Chondrocyte (in vitro differentiated cells): ENCODE measurements at regions not wholly inside any gene's neighbourhood (a gene's known extent, or its start where the extent isn't known, plus 50 kb on each side); places are given as distances from the start of the nearest gene placed in this dataset.
"Not testable (repeated sequence)": the region's sequence is repeated elsewhere in the genome, so short reads cannot be mapped to it uniquely, and the experiment has no call there.

ENCODE experiments used
- DNase-seq: peaks from one replicate; pipeline ENCODE4 v3.0.0; 2021; ENCODE audit warnings: mixed read lengths, low spot score
- H3K27ac Mint-ChIP-seq: one replicate; pipeline ENCODE4 v1.8.0; 2021; ENCODE audit warnings: mild to moderate bottlenecking, moderate library complexity, mixed read lengths; ENCODE audit not compliant: unreplicated experiment
- H3K27me3 Mint-ChIP-seq: 2 replicates; pipeline ENCODE4 v1.8.0; 2021; ENCODE audit warnings: low read depth, mixed read lengths
- H3K36me3 Mint-ChIP-seq: 2 replicates; pipeline ENCODE4 v1.8.0; 2021; ENCODE audit warnings: low read depth, mixed read lengths
- H3K4me1 Mint-ChIP-seq: 2 replicates; pipeline ENCODE4 v1.8.0; 2021; ENCODE audit warnings: low read depth, mild to moderate bottlenecking, mixed read lengths
- H3K4me3 Mint-ChIP-seq: one replicate; pipeline ENCODE4 v1.8.0; 2021; ENCODE audit warnings: mild to moderate bottlenecking, moderate library complexity, mixed read lengths; ENCODE audit not compliant: unreplicated experiment
- H3K9me3 Mint-ChIP-seq: 2 replicates; pipeline ENCODE4 v1.8.0; 2021; ENCODE audit warnings: low read depth, mixed read lengths
- CTCF ChIP-seq: fragments of 200-600 bp; sonication (generic); IDR thresholded peaks from 2 replicates; pipeline ENCODE4 v1.5.0; 2021; ENCODE audit warnings: antibody characterized with exemption, mild to moderate bottlenecking, moderate library complexity

DNA sequence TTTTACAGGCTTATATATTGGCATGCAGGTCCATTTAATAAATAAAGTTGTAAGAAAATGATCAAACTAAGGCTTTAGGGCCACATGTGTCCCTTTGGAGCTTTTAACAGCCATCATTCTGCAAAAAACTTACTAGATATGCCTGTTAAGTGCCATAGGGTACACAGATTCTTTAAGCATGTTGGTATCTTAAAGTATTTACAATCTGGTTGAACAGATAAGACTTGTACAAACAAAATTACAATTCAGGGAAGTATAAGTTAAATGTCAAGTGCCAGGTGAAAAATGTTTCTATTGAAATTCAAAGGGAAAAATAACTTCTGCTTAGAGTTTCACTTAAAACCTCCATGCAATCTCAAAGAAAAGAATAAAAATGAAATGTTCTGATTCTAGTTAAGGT lies 558.4 kb upstream of the ST8SIA4 start:
- DNase-seq = no peak
- no peaks in the 10 kb centered on the region for H3K27me3 Mint-ChIP-seq
- TF ChIP-seq CTCF = no peak
- no peaks in the 10 kb centered on the region for H3K9me3 Mint-ChIP-seq
- no peaks in the 10 kb centered on the region for H3K36me3 Mint-ChIP-seq
- H3K27ac Mint-ChIP-seq = no peak overlapping the region
- H3K4me1 Mint-ChIP-seq = no peaks in the 10 kb centered on the region
- no peak overlapping the region for H3K4me3 Mint-ChIP-seq

- no peaks in the 10 kb centered on the region for H3K36me3 Mint-ChIP-seq
Measured at GRCh38 chr5:101458587-101458986, 555.5 kb upstream of the ST8SIA4 start.

GRCh38 chr5:101455851-101456250 lies 552.8 kb upstream of the ST8SIA4 start:
- H3K4me1 Mint-ChIP-seq = no peaks in the 10 kb centered on the region

More at GRCh38 chr5:101458587-101458986, 555.5 kb upstream of the ST8SIA4 start:
- H3K27me3 Mint-ChIP-seq = no peaks in the 10 kb centered on the region
- TF ChIP-seq CTCF = no peak
- no peaks in the 10 kb centered on the region for H3K4me1 Mint-ChIP-seq
- H3K27ac Mint-ChIP-seq = no peak overlapping the region
- no peaks in the 10 kb centered on the region for H3K9me3 Mint-ChIP-seq
- no peak overlapping the region for H3K4me3 Mint-ChIP-seq
- DNase-seq = no peak

GRCh38 chr5:101455048-101455447 lies 552.0 kb upstream of the ST8SIA4 start:
- Mint-ChIP-seq H3K27me3 (no peaks in the 10 kb centered on the region), H3K4me3 (no peak overlapping the region), H3K9me3 (peaks cover 6% of the 10 kb centered on the region), H3K4me1 (no peaks in the 10 kb centered on the region), H3K36me3 (no peaks in the 10 kb centered on the region), H3K27ac (no peak overlapping the region)
- TF ChIP-seq CTCF = no peak
- DNase-seq = no peak

More at GRCh38 chr5:101455851-101456250, 552.8 kb upstream of the ST8SIA4 start:
- H3K36me3 Mint-ChIP-seq = no peaks in the 10 kb centered on the region
- H3K9me3 Mint-ChIP-seq = peaks cover 6% of the 10 kb centered on the region
- no peak overlapping the region for H3K4me3 Mint-ChIP-seq
- no peak for TF ChIP-seq CTCF
- no peaks in the 10 kb centered on the region for H3K27me3 Mint-ChIP-seq
- H3K27ac Mint-ChIP-seq = no peak overlapping the region
- DNase-seq = no peak

GRCh38 chr5:101442281-101442680 lies 539.2 kb upstream of the ST8SIA4 start:
- H3K9me3 Mint-ChIP-seq = peaks cover 19% of the 10 kb centered on the region
- not testable (repeated sequence) for H3K27me3 Mint-ChIP-seq, H3K4me3 Mint-ChIP-seq, H3K36me3 Mint-ChIP-seq, H3K27ac Mint-ChIP-seq, H3K4me1 Mint-ChIP-seq
- DNase-seq = peak; percentile 36

- no peaks in the 10 kb centered on the region for H3K27me3 Mint-ChIP-seq
- TF ChIP-seq CTCF = no peak
- H3K4me3 Mint-ChIP-seq = no peak overlapping the region
- no peaks in the 10 kb centered on the region for H3K36me3 Mint-ChIP-seq
- H3K9me3 Mint-ChIP-seq = peaks cover 19% of the 10 kb centered on the region
- no peak overlapping the region for H3K27ac Mint-ChIP-seq
- no peak for DNase-seq
- no peaks in the 10 kb centered on the region for H3K4me1 Mint-ChIP-seq
Measured at GRCh38 chr5:101440173-101440572, 537.1 kb upstream of the ST8SIA4 start.
